AG04449 (cell line): ENCODE measurements at regions not wholly inside any gene's neighbourhood (a gene's known extent, or its start where the extent isn't known, plus 50 kb on each side); places are given as distances from the start of the nearest gene placed in this dataset.

Experiments
- CTCF ChIA-PET: fragments of 350-600 bp; formaldehyde crosslinking; extraction: SDS; loops from one replicate; lab custom pipeline; 2021; ENCODE audit warnings: antibody characterized with exemption; lab: Yijun Ruan, JAX
- POLR2A ChIA-PET: fragments of 400-600, 350-600 bp; formaldehyde crosslinking; extraction: SDS; loops from one replicate; lab custom pipeline; 2020; ENCODE audit warnings: antibody characterized with exemption, inconsistent platforms; lab: Yijun Ruan, JAX
- DNase-seq: peaks from one replicate; pipeline ENCODE4 v3.0.0-alpha.2; 2010; ENCODE audit warnings: low read depth, low spot score
- H3K4me3 ChIP-seq: 2 replicates; pipeline ENCODE4 v1.5.1; 2011; ENCODE audit warnings: low read depth, mild to moderate bottlenecking, control low read depth, low read length
- CTCF ChIP-seq: IDR thresholded peaks from one replicate; pipeline ENCODE4 v1.5.1; 2011; ENCODE audit warnings: mild to moderate bottlenecking, moderate library complexity, low read length, control low read depth, inconsistent platforms; ENCODE audit not compliant: insufficient read depth; ENCODE audit errors: missing control alignments

- DNase-seq: no peak
- POLR2A ChIA-PET: no interaction called here
These were observed 64.7 kb downstream of the SNRPE start for GRCh38 chr1:203926025-203926540.

GRCh38 chr1:203929741-203930309 lies 68.4 kb downstream of the SNRPE start:
- H3K4me3 ChIP-seq: no peak overlapping the region
- DNase-seq: no peak
- TF ChIP-seq CTCF: no peak
- ChIA-PET CTCF (no interaction called here), POLR2A (no interaction called here)

More at GRCh38 chr1:203926025-203926540, 64.7 kb downstream of the SNRPE start:
- CTCF ChIA-PET: interaction anchor here (1.1 to 2.6 kb wide), 3 partner anchors 10 to 202 kb away, joined by 3 to 11 read pairs (median 9); no protein-coding TSS in a partner anchor
- TF ChIP-seq CTCF: no peak
- H3K4me3 ChIP-seq: no peak overlapping the region

- H3K4me3 ChIP-seq: no peak overlapping the region
- TF ChIP-seq CTCF: no peak
- POLR2A ChIA-PET: no interaction called here
- no peak for DNase-seq
- CTCF ChIA-PET: no interaction called here
These were observed 68.9 kb downstream of the SNRPE start for GRCh38 chr1:203930342-203930741.

GRCh38 chr1:203931953-203932352 lies 70.6 kb downstream of the SNRPE start:
- POLR2A ChIA-PET: no interaction called here
- H3K4me3 ChIP-seq: no peak overlapping the region
- DNase-seq: no peak
- no peak for TF ChIP-seq CTCF
- CTCF ChIA-PET: no interaction called here

GRCh38 chr1:203932556-203932955 lies 71.2 kb downstream of the SNRPE start:
- POLR2A ChIA-PET: no interaction called here
- H3K4me3 ChIP-seq: no peak overlapping the region
- no peak for DNase-seq
- CTCF ChIA-PET: no interaction called here
- no peak for TF ChIP-seq CTCF

- no peak for DNase-seq
- TF ChIP-seq CTCF: no peak
- POLR2A ChIA-PET: no interaction called here
- CTCF ChIA-PET: interaction anchor here (1.1 to 1.5 kb wide), 2 partner anchors 11 to 195 kb away, joined by 3 read pairs; no protein-coding TSS in a partner anchor
- H3K4me3 ChIP-seq: no peak overlapping the region
These were observed 72.6 kb downstream of the SNRPE start for GRCh38 chr1:203934027-203934426.
